AG04450 (cell line): ENCODE measurements at regions not wholly inside any gene's neighbourhood (a gene's known extent, or its start where the extent isn't known, plus 50 kb on each side); places are given as distances from the start of the nearest gene placed in this dataset.

Experiments used
- CTCF ChIA-PET: fragments of 300-600, 350-600 bp; formaldehyde crosslinking; extraction: SDS; loops from one replicate; lab custom pipeline; 2022; ENCODE audit warnings: antibody characterized with exemption, inconsistent platforms; lab: Charles Lee
- POLR2A ChIA-PET: fragments of 350-600 bp; formaldehyde crosslinking; extraction: SDS; loops from one replicate; lab custom pipeline; 2021; ENCODE audit warnings: antibody characterized with exemption, inconsistent platforms; lab: Yijun Ruan, JAX
- DNase-seq: peaks from one replicate; pipeline ENCODE4 v3.0.0-alpha.2; 2011; ENCODE audit warnings: low read depth, low spot score
- H3K27ac ChIP-seq: one replicate; pipeline ENCODE4 v1.5.1; 2012; ENCODE audit warnings: low read depth, low read length, control low read depth
- H3K27me3 ChIP-seq: one replicate; pipeline ENCODE4 v1.6.0; 2012; ENCODE audit warnings: low read length; ENCODE audit not compliant: control insufficient read depth, insufficient read depth
- H3K4me3 ChIP-seq: 2 replicates; pipeline ENCODE4 v1.5.1; 2011; ENCODE audit warnings: mild to moderate bottlenecking, low read depth, low read length, control low read depth
- H3K9me3 ChIP-seq: 2 replicates; pipeline ENCODE4 v1.5.1; 2012; ENCODE audit warnings: low read length; ENCODE audit not compliant: control insufficient read depth, insufficient read depth
- CTCF ChIP-seq: IDR thresholded peaks from 2 replicates; pipeline ENCODE4 v1.5.1; 2011; ENCODE audit warnings: low read depth, low read length, control low read depth, inconsistent platforms

- TF ChIP-seq CTCF = no peak
- ChIA-PET POLR2A (no interaction called here), CTCF (interaction anchor here (3.2 kb wide), 1 partner anchor 11 kb away, joined by 16 read pairs; no protein-coding TSS in a partner anchor)
- Histone ChIP-seq H3K4me3 (no peak overlapping the region), H3K27me3 (no peaks in the 10 kb centered on the region), H3K9me3 (no peaks in the 10 kb centered on the region), H3K27ac (no peak overlapping the region)
- peak; percentile 38 for DNase-seq
These were observed 70.3 kb upstream of the IQCM start for GRCh38 chr4:149885896-149886295.

- ChIA-PET CTCF (interaction anchor here (0.5 to 3.2 kb wide), 3 partner anchors 10 to 1078 kb away, joined by 3 to 16 read pairs (median 4); no protein-coding TSS in a partner anchor), POLR2A (no interaction called here)
- Histone ChIP-seq H3K27me3 (no peaks in the 10 kb centered on the region), H3K9me3 (no peaks in the 10 kb centered on the region), H3K27ac (no peak overlapping the region), H3K4me3 (no peak overlapping the region)
- TF ChIP-seq CTCF = no peak
- no peak for DNase-seq
These were observed 71.3 kb upstream of the IQCM start for GRCh38 chr4:149886786-149887490.

GRCh38 chr4:149889991-149890390 is 74.3 kb upstream of the IQCM start:
- Histone ChIP-seq H3K4me3 (no peak overlapping the region), H3K27ac (no peak overlapping the region), H3K9me3 (no peaks in the 10 kb centered on the region), H3K27me3 (no peaks in the 10 kb centered on the region)
- ChIA-PET CTCF (no interaction called here), POLR2A (no interaction called here)
- no peak for DNase-seq
- no peak for TF ChIP-seq CTCF

GRCh38 chr4:149890531-149890930 is 74.9 kb upstream of the IQCM start:
- CTCF ChIA-PET = interaction anchor here (1.1 kb wide), 1 partner anchor 519 kb away, joined by 3 read pairs; no protein-coding TSS in a partner anchor
- POLR2A ChIA-PET = no interaction called here
- DNase-seq = no peak
- H3K9me3 ChIP-seq = no peaks in the 10 kb centered on the region
- TF ChIP-seq CTCF = no peak
- H3K27me3 ChIP-seq = no peaks in the 10 kb centered on the region
- H3K27ac ChIP-seq = no peak overlapping the region
- H3K4me3 ChIP-seq = no peak overlapping the region

GRCh38 chr4:149891426-149891825 is 75.8 kb upstream of the IQCM start:
- TF ChIP-seq CTCF = no peak
- H3K27ac ChIP-seq = no peak overlapping the region
- DNase-seq = no peak

More at GRCh38 chr4:149891426-149891825, 75.8 kb upstream of the IQCM start:
- H3K9me3 ChIP-seq = no peaks in the 10 kb centered on the region
- H3K27me3 ChIP-seq = no peaks in the 10 kb centered on the region
- no peak overlapping the region for H3K4me3 ChIP-seq
- ChIA-PET POLR2A (no interaction called here), CTCF (interaction anchor here (1.1 kb wide), 1 partner anchor 520 kb away, joined by 3 read pairs; no protein-coding TSS in a partner anchor)
